Neural progenitor cell (in vitro differentiated cells): ENCODE measurements at regions not wholly inside any gene's neighbourhood (a gene's known extent, or its start where the extent isn't known, plus 50 kb on each side); places are given as distances from the start of the nearest gene placed in this dataset.

Source experiments
- DNase-seq: peaks from one replicate; pipeline ENCODE4 v3.0.0-alpha.2; 2016; ENCODE audit warnings: low spot score
- H2AFZ ChIP-seq: fragments of 200-600 bp; sonication (generic); replicated peaks from 2 replicates; pipeline ENCODE4 v1.6.1; 2016; ENCODE audit warnings: antibody characterized with exemption
- H3F3A ChIP-seq: fragments of 200-600 bp; sonication (generic); 2 replicates; pipeline ENCODE4 v1.6.1; 2016; ENCODE audit warnings: antibody characterized with exemption, low read depth
- H3K27ac ChIP-seq: fragments of 200-600 bp; sonication (generic); 2 replicates; pipeline ENCODE4 v1.5.1; 2016; ENCODE audit warnings: mild to moderate bottlenecking
- H3K27me3 ChIP-seq: fragments of 200-600 bp; sonication (generic); 2 replicates; pipeline ENCODE4 v1.6.1; 2016; ENCODE audit warnings: mild to moderate bottlenecking, moderate library complexity
- H3K36me3 ChIP-seq: fragments of 200-600 bp; sonication (generic); 2 replicates; pipeline ENCODE4 v1.5.1; 2016
- H3K4me1 ChIP-seq: fragments of 200-600 bp; sonication (generic); 2 replicates; pipeline ENCODE4 v1.6.1; 2016; ENCODE audit warnings: mixed run types
- H3K4me2 ChIP-seq: fragments of 200-600 bp; sonication (generic); 2 replicates; pipeline ENCODE4 v1.6.1; 2016
- H3K4me3 ChIP-seq: fragments of 200-600 bp; sonication (generic); 2 replicates; pipeline ENCODE4 v1.5.1; 2016
- H3K79me2 ChIP-seq: fragments of 200-600 bp; sonication (generic); 2 replicates; pipeline ENCODE4 v1.6.1; 2016; ENCODE audit warnings: low read depth
- H3K9ac ChIP-seq: fragments of 200-600 bp; sonication (generic); 2 replicates; pipeline ENCODE4 v1.6.1; 2016
- H3K9me3 ChIP-seq: fragments of 200-600 bp; sonication (generic); 2 replicates; pipeline ENCODE4 v1.5.1; 2016; ENCODE audit warnings: low read depth
- H4K20me1 ChIP-seq: fragments of 200-600 bp; sonication (generic); 2 replicates; pipeline ENCODE4 v1.6.1; 2016; ENCODE audit warnings: low read depth
- H3K27ac Mint-ChIP-seq: 3 replicates; pipeline ENCODE4 v1.8.0; 2021; ENCODE audit warnings: mixed read lengths
- H3K27me3 Mint-ChIP-seq: 2 replicates; pipeline ENCODE4 v1.8.0; 2022; ENCODE audit warnings: low read depth, mild to moderate bottlenecking, inconsistent platforms, moderate library complexity, mixed read lengths; ENCODE audit not compliant: insufficient read depth
- H3K36me3 Mint-ChIP-seq: 3 replicates; pipeline ENCODE4 v1.8.0; 2021; ENCODE audit warnings: mixed read lengths
- H3K4me1 Mint-ChIP-seq: 3 replicates; pipeline ENCODE4 v1.8.0; 2021; ENCODE audit warnings: mixed read lengths
- H3K4me3 Mint-ChIP-seq: 3 replicates; pipeline ENCODE4 v1.8.0; 2021; ENCODE audit warnings: mild to moderate bottlenecking, moderate library complexity, mixed read lengths
- H3K9me3 Mint-ChIP-seq: 3 replicates; pipeline ENCODE4 v1.8.0; 2020; ENCODE audit warnings: mixed read lengths
- CTCF ChIP-seq: fragments of 200-600 bp; sonication (generic); IDR thresholded peaks from 2 replicates; pipeline ENCODE4 v1.5.1; 2017; ENCODE audit warnings: antibody characterized with exemption, mild to moderate bottlenecking
- EZH2 ChIP-seq: fragments of 200-600 bp; sonication (generic); IDR thresholded peaks from 2 replicates; pipeline ENCODE4 v1.6.1; 2017; ENCODE audit warnings: antibody characterized with exemption, mild to moderate bottlenecking, moderate library complexity
- EZH2phosphoT487 ChIP-seq: fragments of 200-600 bp; sonication (generic); IDR thresholded peaks from 2 replicates; pipeline ENCODE4 v1.6.1; 2017; ENCODE audit warnings: antibody characterized with exemption

GRCh38 chr21:17726047-17726829 lies 92.9 kb downstream of the C21orf91 start:
- H3K4me3 Mint-ChIP-seq, result no peak overlapping the region
- Histone ChIP-seq H3K9ac (no peak overlapping the region), H3F3A (no peaks in the 10 kb centered on the region), H3K4me3 (no peak overlapping the region), H3K27me3 (no peaks in the 10 kb centered on the region), H3K79me2 (no peaks in the 10 kb centered on the region), H3K9me3 (peaks cover 7% of the 10 kb centered on the region), H3K4me1 (no peaks in the 10 kb centered on the region), H2AFZ (peak overlapping the region; percentile 89), H3K36me3 (no peaks in the 10 kb centered on the region), H4K20me1 (no peaks in the 10 kb centered on the region), H3K4me2 (no peak overlapping the region), H3K27ac (no peak overlapping the region)
- no peaks in the 10 kb centered on the region for H3K4me1 Mint-ChIP-seq
- no peak overlapping the region for H3K27ac Mint-ChIP-seq
- peaks cover 3% of the 10 kb centered on the region for H3K27me3 Mint-ChIP-seq
- TF ChIP-seq CTCF, result peak; percentile 27
- no peak for TF ChIP-seq EZH2
- TF ChIP-seq EZH2phosphoT487, result no peak
- H3K9me3 Mint-ChIP-seq, result peaks cover 10% of the 10 kb centered on the region
- DNase-seq, result peak; percentile 5
- no peaks in the 10 kb centered on the region for H3K36me3 Mint-ChIP-seq

GRCh38 chr21:17725339-17725738 lies 93.8 kb downstream of the C21orf91 start:
- H3K4me1 Mint-ChIP-seq, result no peaks in the 10 kb centered on the region
- no peaks in the 10 kb centered on the region for H3K36me3 ChIP-seq
- no peak overlapping the region for H3K4me3 ChIP-seq
- H3K4me2 ChIP-seq, result no peak overlapping the region
- H3K27me3 ChIP-seq, result no peaks in the 10 kb centered on the region
- peaks cover 7% of the 10 kb centered on the region for H3K9me3 ChIP-seq
- no peak overlapping the region for H2AFZ ChIP-seq
- no peak overlapping the region for H3K27ac ChIP-seq
- no peaks in the 10 kb centered on the region for H3K36me3 Mint-ChIP-seq
- H4K20me1 ChIP-seq, result no peaks in the 10 kb centered on the region
- no peaks in the 10 kb centered on the region for H3F3A ChIP-seq
- no peak overlapping the region for H3K4me3 Mint-ChIP-seq
- H3K27ac Mint-ChIP-seq, result no peak overlapping the region
- DNase-seq, result no peak
- TF ChIP-seq EZH2phosphoT487 (no peak), CTCF (no peak), EZH2 (no peak)
- H3K79me2 ChIP-seq, result no peaks in the 10 kb centered on the region
- H3K4me1 ChIP-seq, result no peaks in the 10 kb centered on the region
- H3K27me3 Mint-ChIP-seq, result peaks cover 3% of the 10 kb centered on the region
- peaks cover 13% of the 10 kb centered on the region for H3K9me3 Mint-ChIP-seq
- H3K9ac ChIP-seq, result no peak overlapping the region

GRCh38 chr21:17712887-17713286 lies 100.2 kb upstream of the BTG3 start:
- Histone ChIP-seq H3K36me3 (peaks cover 3% of the 10 kb centered on the region), H3K27me3 (no peaks in the 10 kb centered on the region), H3K4me1 (no peaks in the 10 kb centered on the region), H3K79me2 (no peaks in the 10 kb centered on the region), H2AFZ (no peak overlapping the region), H3F3A (no peaks in the 10 kb centered on the region), H3K4me2 (no peak overlapping the region), H3K4me3 (no peak overlapping the region), H3K27ac (no peak overlapping the region), H4K20me1 (no peaks in the 10 kb centered on the region), H3K9me3 (no peaks in the 10 kb centered on the region), H3K9ac (no peak overlapping the region)
- H3K27me3 Mint-ChIP-seq, result no peaks in the 10 kb centered on the region
- no peak for DNase-seq
- no peaks in the 10 kb centered on the region for H3K36me3 Mint-ChIP-seq
- peaks cover 15% of the 10 kb centered on the region for H3K9me3 Mint-ChIP-seq
- no peak for TF ChIP-seq EZH2phosphoT487
- TF ChIP-seq CTCF, result no peak
- TF ChIP-seq EZH2, result no peak
- H3K27ac Mint-ChIP-seq, result no peak overlapping the region
- no peak overlapping the region for H3K4me3 Mint-ChIP-seq
- H3K4me1 Mint-ChIP-seq, result no peaks in the 10 kb centered on the region
